HG03565 (cell line): ENCODE measurements at regions not wholly inside any gene's neighbourhood (a gene's known extent, or its start where the extent isn't known, plus 50 kb on each side); places are given as distances from the start of the nearest gene placed in this dataset.
"Not testable (repeated sequence)": the region's sequence is repeated elsewhere in the genome, so short reads cannot be mapped to it uniquely, and the experiment has no call there.

ENCODE experiments used
- ATAC-seq: cut with Tn5 transposase; IDR thresholded peaks from one replicate; pipeline ENCODE4 v1.9.1; 2021; ENCODE audit warnings: mild to moderate bottlenecking, moderate library complexity; ENCODE audit not compliant: unreplicated experiment

DNA sequence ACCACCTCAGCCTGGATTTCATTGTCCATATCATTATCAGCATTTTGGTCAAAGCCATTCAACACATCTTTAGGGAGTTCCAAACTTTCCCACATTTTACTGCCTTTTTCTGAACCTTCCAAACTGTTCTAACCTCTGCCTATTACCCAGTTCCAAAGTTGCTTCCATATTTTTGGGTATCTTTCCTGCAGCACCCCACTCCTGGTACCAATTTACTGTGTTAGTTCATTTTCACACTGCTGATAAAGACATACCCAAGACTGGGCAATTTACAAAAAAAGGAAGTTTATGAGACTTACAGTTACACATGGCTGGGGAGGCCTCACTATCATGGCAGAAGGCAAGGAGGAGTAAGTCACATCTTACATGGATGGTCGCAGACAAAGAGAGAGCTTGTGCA, 63.6 kb upstream of the CEP162 start:
- not testable (repeated sequence) for ATAC-seq

DNA sequence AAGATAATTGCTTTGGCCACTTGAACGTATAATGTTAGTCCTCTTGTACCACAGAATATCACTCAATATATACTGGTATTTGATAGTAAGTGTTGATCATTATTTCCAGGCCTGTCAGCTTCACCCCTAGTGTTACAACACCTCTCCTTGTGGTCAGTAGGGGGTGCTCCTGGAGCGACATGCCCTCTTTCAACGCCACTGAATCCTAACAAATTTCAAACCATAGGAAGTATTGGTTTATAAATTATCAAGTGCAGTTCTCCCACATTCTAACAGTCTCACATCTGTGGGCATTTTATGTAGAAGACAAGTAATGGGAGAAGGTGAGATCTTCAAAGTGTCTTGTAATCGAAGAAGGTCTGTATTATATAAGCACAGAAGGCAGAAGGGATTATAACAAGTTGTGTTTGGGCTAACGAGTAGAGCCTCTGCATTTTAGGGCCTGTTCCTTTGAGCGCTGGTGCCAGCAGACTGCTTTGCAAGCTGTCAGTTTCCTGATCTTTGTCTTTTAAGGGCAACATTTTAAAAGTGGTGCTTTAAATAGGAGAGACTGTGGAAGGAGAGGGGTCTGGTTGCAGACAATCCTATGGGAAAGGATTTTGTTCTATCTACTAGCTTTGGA, 57.1 kb upstream of the CEP162 start:
- ATAC-seq: no peak

DNA sequence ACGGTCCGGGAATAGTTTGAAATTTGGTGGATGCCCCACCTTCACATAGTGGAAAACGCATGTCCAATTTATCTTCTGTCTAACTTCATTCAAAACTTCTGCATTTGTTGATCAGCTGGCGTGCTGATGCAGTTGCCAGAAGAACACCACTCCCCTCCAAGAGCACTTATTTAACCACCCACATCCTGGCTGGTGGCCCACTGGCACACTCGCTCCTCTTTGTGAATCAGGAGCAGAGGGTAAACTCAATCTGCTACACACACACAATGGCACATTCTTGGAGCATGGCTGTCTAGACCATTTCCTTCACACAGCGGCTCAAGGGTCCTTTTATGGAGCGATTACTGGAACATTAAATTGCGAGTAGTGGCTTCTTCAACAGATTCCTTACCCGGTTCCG, 55.1 kb upstream of the CEP162 start:
- no peak for ATAC-seq

GRCh38 chr6:84280639-84281038, 53.2 kb upstream of the CEP162 start:
- no peak for ATAC-seq

- ATAC-seq: no peak
Measured at GRCh38 chr6:84280030-84280429, 52.6 kb upstream of the CEP162 start.

- no peak for ATAC-seq
Measured at GRCh38 chr6:84278321-84278998, 51.0 kb upstream of the CEP162 start.
